Body of pancreas (tissue), 4 donors: ENCODE measurements at regions not wholly inside any gene's neighbourhood (a gene's known extent, or its start where the extent isn't known, plus 50 kb on each side); places are given as distances from the start of the nearest gene placed in this dataset.

Source experiments
- CTCF ChIP-seq, 7 experiments: fragments of 450-650 bp in 4 of 7; fragments of 200-600 bp in 3 of 7; sonication (generic) in 3 of 7; IDR thresholded peaks; one replicate each; pipeline ENCODE4 v1.5.1; 2016 to 2019; ENCODE audit warnings: antibody characterized with exemption in 7 of 7
- POLR2A ChIP-seq, 3 donors: fragments of 450-650 bp; IDR thresholded peaks; one replicate each; pipeline ENCODE4 v1.6.1; 2016; ENCODE audit warnings: antibody characterized with exemption in 3 of 3, mild to moderate bottlenecking in 2 of 3

- TF ChIP-seq POLR2A (IDR thresholded peaks at IDR 0.05) = no peak
- TF ChIP-seq CTCF (IDR thresholded peaks at IDR 0.05) = no peak
These were observed 98.1 kb upstream of the TNFAIP3 start for GRCh38 chr6:137768935-137769334.
